Left cardiac atrium (tissue), 4 donors: ENCODE measurements at regions not wholly inside any gene's neighbourhood (a gene's known extent, or its start where the extent isn't known, plus 50 kb on each side); places are given as distances from the start of the nearest gene placed in this dataset.
A peak's percentile ranks its signal among the peaks of the same experiment; 100 is the strongest.

Experiments used
- ATAC-seq, 2 donors: fragments of 200-7000 bp; cut with Tn5 transposase; one replicate each; pipeline ENCODE4 v1.9.1; 2020; ENCODE audit warnings: mild to moderate bottlenecking in 2 of 2, moderate library complexity in 2 of 2
- DNase-seq: peaks from one replicate; pipeline ENCODE4 v3.0.0-alpha.2; 2020
- intact Hi-C, 2 donors: fragments of 100-400 bp; cut with DNase I; formaldehyde crosslinking; loops; one replicate each; pipeline versions ENCODE4 v1.14.1 to v1.15.1; 2022 to 2023
- donor health status: DM: no; HTN: yes; CAD: no.
- donor health status: DM: no; HTN: yes; CAD: no; lungs with severe emphysema.
- donor health status: DM: yes; HTN: yes; CAD: no.
- donor health status: Dilated cardiomyopathy.

GRCh38 chr5:143985832-143986515 lies 174.0 kb downstream of the HMHB1 start:
- DNase-seq (no peak), ATAC-seq (peak in 1 of 2 donors; percentile 86)
- intact Hi-C loops: no loop called here

GRCh38 chr5:143986516-143987212 lies 174.7 kb downstream of the HMHB1 start:
- intact Hi-C loops: no loop called here
- DNase-seq (no peak), ATAC-seq (peak; percentile 59 to 86)

GRCh38 chr5:143987264-143987663 lies 175.3 kb downstream of the HMHB1 start:
- no peak for DNase-seq
- intact Hi-C loops: no loop called here
- no peak for ATAC-seq

GRCh38 chr5:143987751-143988560 lies 176.0 kb downstream of the HMHB1 start:
- ATAC-seq (no peak), DNase-seq (no peak)
- intact Hi-C loops: no loop called here

GRCh38 chr5:143992496-143992895 lies 178.0 kb downstream of the YIPF5 start:
- intact Hi-C loops: no loop called here
- DNase-seq (no peak), ATAC-seq (no peak)

- no peak for DNase-seq
- intact Hi-C loops: no loop called here
- ATAC-seq: no peak
These were observed 167.6 kb downstream of the YIPF5 start for GRCh38 chr5:144002876-144003275.

GRCh38 chr5:144003636-144004035 lies 166.8 kb downstream of the YIPF5 start:
- DNase-seq: no peak
- ATAC-seq: no peak
- intact Hi-C loops: no loop called here

- ATAC-seq: no peak
- no peak for DNase-seq
- intact Hi-C loops: no loop called here
These were observed 166.3 kb downstream of the YIPF5 start for GRCh38 chr5:144004146-144004545.

- intact Hi-C loops: no loop called here
- no peak for ATAC-seq
- DNase-seq: no peak
These were observed 165.7 kb downstream of the YIPF5 start for GRCh38 chr5:144004751-144005150.

- DNase-seq (no peak), ATAC-seq (no peak)
- intact Hi-C loops: no loop called here
These were observed 161.3 kb downstream of the YIPF5 start for GRCh38 chr5:144009116-144009515.

GRCh38 chr5:144011388-144011787 lies 159.1 kb downstream of the YIPF5 start:
- DNase-seq (no peak), ATAC-seq (no peak)
- intact Hi-C loops: no loop called here

- ATAC-seq (no peak), DNase-seq (no peak)
- intact Hi-C loops: no loop called here
These were observed 156.6 kb downstream of the YIPF5 start for GRCh38 chr5:144013816-144014215.

- intact Hi-C loops: no loop called here
- DNase-seq (no peak), ATAC-seq (no peak)
These were observed 154.5 kb downstream of the YIPF5 start for GRCh38 chr5:144015961-144016360.

GRCh38 chr5:144017119-144017518 lies 153.3 kb downstream of the YIPF5 start:
- DNase-seq (no peak), ATAC-seq (no peak)
- intact Hi-C loops: no loop called here

- ATAC-seq (no peak), DNase-seq (no peak)
- intact Hi-C loops: no loop called here
These were observed 152.8 kb downstream of the YIPF5 start for GRCh38 chr5:144017631-144018030.

- intact Hi-C loops: no loop called here
- ATAC-seq (no peak), DNase-seq (no peak)
These were observed 146.4 kb downstream of the YIPF5 start for GRCh38 chr5:144024090-144024489.

- DNase-seq (no peak), ATAC-seq (peak in 1 of 2 donors; percentile 53)
- intact Hi-C loops: no loop called here
These were observed 145.9 kb downstream of the YIPF5 start for GRCh38 chr5:144024545-144024944.

GRCh38 chr5:144026286-144026685 lies 144.2 kb downstream of the YIPF5 start:
- ATAC-seq: no peak
- intact Hi-C loops: no loop called here

GRCh38 chr5:144028058-144028457 lies 142.4 kb downstream of the YIPF5 start:
- intact Hi-C loops: no loop called here
- ATAC-seq (peak; percentile 67 to 75), DNase-seq (no peak)

More at GRCh38 chr5:144026286-144026685, 144.2 kb downstream of the YIPF5 start:
- DNase-seq: no peak

- DNase-seq (no peak), ATAC-seq (peak; percentile 74 to 91)
- intact Hi-C loops: no loop called here
These were observed 141.8 kb downstream of the YIPF5 start for GRCh38 chr5:144028636-144029035.
